Calu3 (cell line): ENCODE measurements at regions not wholly inside any gene's neighbourhood (a gene's known extent, or its start where the extent isn't known, plus 50 kb on each side); places are given as distances from the start of the nearest gene placed in this dataset.

ENCODE experiments used
- BruUV-seq: library from RNA; stranded (reverse); fragments of 400-500 nt; replicated peaks from 2 replicates; lab custom pipeline; 2021; lab: Mats Ljungman, UMichigan
- CTCF ChIA-PET: fragments of 300-600 bp; sonication (Branson Sonifier 250); formaldehyde crosslinking; loops from one replicate; lab custom pipeline; 2022; ENCODE audit warnings: antibody characterized with exemption; lab: Charles Lee
- DNase-seq: peaks from one replicate; pipeline ENCODE4 v3.0.0; 2022
- H3K27ac Mint-ChIP-seq: one replicate; pipeline ENCODE4 v1.8.0; 2022; ENCODE audit warnings: mixed read lengths; ENCODE audit not compliant: unreplicated experiment
- H3K27me3 Mint-ChIP-seq: one replicate; pipeline ENCODE4 v1.8.0; 2022; ENCODE audit warnings: mixed read lengths; ENCODE audit not compliant: unreplicated experiment
- H3K36me3 Mint-ChIP-seq: one replicate; pipeline ENCODE4 v1.8.0; 2022; ENCODE audit warnings: mild to moderate bottlenecking, moderate library complexity, mixed read lengths; ENCODE audit not compliant: insufficient read depth, unreplicated experiment
- H3K4me1 Mint-ChIP-seq: one replicate; pipeline ENCODE4 v1.8.0; 2022; ENCODE audit warnings: mild to moderate bottlenecking, low read depth, mixed read lengths; ENCODE audit not compliant: unreplicated experiment
- H3K4me3 Mint-ChIP-seq: one replicate; pipeline ENCODE4 v1.8.0; 2022; ENCODE audit warnings: mild to moderate bottlenecking, low read depth, moderate library complexity, mixed read lengths; ENCODE audit not compliant: unreplicated experiment
- H3K9me3 Mint-ChIP-seq: one replicate; pipeline ENCODE4 v1.8.0; 2022; ENCODE audit warnings: low read depth, mixed read lengths; ENCODE audit not compliant: unreplicated experiment
- intact Hi-C: fragments of 100-400 bp; cut with micrococcal nuclease; formaldehyde crosslinking; loops from one replicate; pipeline ENCODE4 v1.10.0; 2022; ENCODE audit not compliant: unreplicated experiment
- TF ChIP-seq, protein P1 (sequence below): fragments of 200-600 bp; IDR thresholded peaks from one replicate; pipeline ENCODE4 v1.8.0; 2022; ENCODE audit warnings: antibody characterized with exemption; ENCODE audit not compliant: unreplicated experiment

DNA sequence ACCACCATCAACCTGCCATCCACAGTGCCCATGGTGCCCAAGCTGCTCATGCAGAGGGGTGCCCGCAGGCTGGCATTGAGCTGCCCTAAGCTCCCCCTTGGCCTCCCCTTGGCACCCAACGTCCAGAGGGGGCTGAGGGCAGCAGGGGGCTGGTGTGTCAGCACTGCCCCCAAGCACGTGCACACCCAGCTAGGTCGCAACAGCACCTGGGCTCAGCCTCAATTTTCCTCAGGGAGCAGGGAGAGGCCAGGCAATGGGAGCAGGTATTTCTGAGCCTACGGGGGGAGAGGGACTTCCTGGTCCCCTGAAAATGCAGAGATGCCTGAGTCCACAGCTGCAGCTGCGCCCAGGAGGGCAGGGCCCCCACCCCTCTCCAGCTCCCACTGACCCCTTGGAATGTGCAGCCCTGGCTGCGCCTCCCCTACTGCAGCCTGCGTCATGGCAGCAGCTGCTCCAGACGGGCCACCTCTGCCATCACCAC is 204.2 kb downstream of the ANKRD60 start:
- CTCF ChIA-PET: no interaction called here
- peaks cover 39% of the 10 kb centered on the region for H3K4me1 Mint-ChIP-seq
- DNase-seq: no peak
- no TSS peak for BruUV-seq
- intact Hi-C loops: no loop called here
- no peaks in the 10 kb centered on the region for H3K27me3 Mint-ChIP-seq
- H3K36me3 Mint-ChIP-seq: peaks cover 23% of the 10 kb centered on the region
- H3K4me3 Mint-ChIP-seq: no peak overlapping the region
- peaks cover 5% of the 10 kb centered on the region for H3K9me3 Mint-ChIP-seq
- no peak overlapping the region for H3K27ac Mint-ChIP-seq
- TF ChIP-seq, protein P1, sequence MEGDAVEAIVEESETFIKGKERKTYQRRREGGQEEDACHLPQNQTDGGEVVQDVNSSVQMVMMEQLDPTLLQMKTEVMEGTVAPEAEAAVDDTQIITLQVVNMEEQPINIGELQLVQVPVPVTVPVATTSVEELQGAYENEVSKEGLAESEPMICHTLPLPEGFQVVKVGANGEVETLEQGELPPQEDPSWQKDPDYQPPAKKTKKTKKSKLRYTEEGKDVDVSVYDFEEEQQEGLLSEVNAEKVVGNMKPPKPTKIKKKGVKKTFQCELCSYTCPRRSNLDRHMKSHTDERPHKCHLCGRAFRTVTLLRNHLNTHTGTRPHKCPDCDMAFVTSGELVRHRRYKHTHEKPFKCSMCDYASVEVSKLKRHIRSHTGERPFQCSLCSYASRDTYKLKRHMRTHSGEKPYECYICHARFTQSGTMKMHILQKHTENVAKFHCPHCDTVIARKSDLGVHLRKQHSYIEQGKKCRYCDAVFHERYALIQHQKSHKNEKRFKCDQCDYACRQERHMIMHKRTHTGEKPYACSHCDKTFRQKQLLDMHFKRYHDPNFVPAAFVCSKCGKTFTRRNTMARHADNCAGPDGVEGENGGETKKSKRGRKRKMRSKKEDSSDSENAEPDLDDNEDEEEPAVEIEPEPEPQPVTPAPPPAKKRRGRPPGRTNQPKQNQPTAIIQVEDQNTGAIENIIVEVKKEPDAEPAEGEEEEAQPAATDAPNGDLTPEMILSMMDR: no peak

DNA sequence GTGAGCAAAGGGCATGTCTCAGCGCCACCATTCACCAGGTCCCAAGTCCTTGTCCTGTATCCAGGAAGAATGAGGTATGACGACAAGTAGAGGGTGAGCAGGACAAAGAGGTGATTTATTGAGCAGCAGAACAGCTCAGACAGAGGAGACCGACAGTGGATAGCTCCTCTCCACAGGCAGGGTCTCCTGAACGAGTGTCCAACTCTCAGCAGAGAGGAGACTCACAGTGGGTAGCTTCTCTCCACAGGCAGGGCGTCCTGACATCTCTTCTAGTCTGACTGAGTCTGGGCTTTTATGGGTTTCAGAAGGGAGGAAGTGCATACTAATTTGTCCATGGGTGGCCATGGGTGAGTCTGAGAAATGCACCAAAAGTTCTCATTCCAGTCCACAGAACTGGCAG is 204.7 kb downstream of the ANKRD60 start:
- no peak for DNase-seq
- TF ChIP-seq, protein P1: no peak
- no peaks in the 10 kb centered on the region for H3K27me3 Mint-ChIP-seq
- H3K4me1 Mint-ChIP-seq: peaks cover 42% of the 10 kb centered on the region
- H3K27ac Mint-ChIP-seq: no peak overlapping the region
- CTCF ChIA-PET: interaction anchor here (1.7 kb wide), 1 partner anchor 313 kb away, joined by 5 read pairs; no protein-coding TSS in a partner anchor
- H3K36me3 Mint-ChIP-seq: peaks cover 28% of the 10 kb centered on the region
- H3K4me3 Mint-ChIP-seq: no peak overlapping the region
- intact Hi-C loops: no loop called here
- peaks cover 5% of the 10 kb centered on the region for H3K9me3 Mint-ChIP-seq
- BruUV-seq: no TSS peak

DNA sequence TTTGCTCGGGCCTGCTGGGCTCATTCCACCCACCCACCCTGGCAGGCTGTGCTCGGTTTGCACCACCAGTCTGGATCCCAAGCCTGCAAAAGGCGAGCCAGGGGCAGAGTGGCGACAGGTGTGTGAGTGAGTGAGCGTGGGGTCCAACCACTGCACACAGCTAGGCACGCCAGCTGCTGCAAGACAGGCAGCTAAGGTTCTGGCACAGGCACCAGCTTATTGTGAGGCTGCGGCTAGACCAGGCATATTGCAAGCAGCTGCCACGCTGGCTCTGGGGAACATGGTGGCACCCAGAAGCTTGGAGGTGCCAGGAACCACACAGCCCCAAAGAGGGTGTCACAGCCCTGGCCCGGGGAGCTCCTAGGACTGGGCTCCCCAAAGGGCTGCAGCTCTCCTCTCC is 205.1 kb downstream of the ANKRD60 start:
- H3K9me3 Mint-ChIP-seq: peaks cover 2% of the 10 kb centered on the region
- H3K4me3 Mint-ChIP-seq: no peak overlapping the region
- peaks cover 32% of the 10 kb centered on the region for H3K36me3 Mint-ChIP-seq
- H3K27me3 Mint-ChIP-seq: no peaks in the 10 kb centered on the region
- intact Hi-C loops: no loop called here
- DNase-seq: no peak
- TF ChIP-seq, protein P1: no peak
- CTCF ChIA-PET: interaction anchor here (1.7 kb wide), 1 partner anchor 312 kb away, joined by 5 read pairs; no protein-coding TSS in a partner anchor
- H3K4me1 Mint-ChIP-seq: peaks cover 42% of the 10 kb centered on the region
- no peak overlapping the region for H3K27ac Mint-ChIP-seq
- no TSS peak for BruUV-seq

DNA sequence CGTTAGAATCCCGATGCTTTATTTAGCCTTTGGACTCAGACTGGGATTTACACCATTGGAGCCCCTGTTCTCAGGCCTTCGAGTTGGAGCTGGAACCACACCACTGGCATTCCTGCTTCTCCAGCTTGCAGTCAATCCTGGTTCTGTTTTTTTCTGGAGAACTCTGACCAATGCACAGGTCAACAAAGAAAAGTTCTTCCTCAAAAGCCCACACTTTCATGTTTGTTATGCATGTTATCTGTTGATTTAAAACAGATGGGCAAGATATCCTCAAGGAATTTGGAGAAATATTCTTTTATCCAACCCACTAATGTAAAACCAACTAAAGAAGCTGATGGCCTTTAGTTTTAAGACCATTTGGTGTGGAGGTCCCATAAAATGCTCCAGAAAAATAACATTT is 205.7 kb downstream of the ANKRD60 start:
- no peak for DNase-seq
- Mint-ChIP-seq H3K9me3 (no peaks in the 10 kb centered on the region), H3K4me3 (no peak overlapping the region), H3K27ac (peak overlapping the region; percentile 48), H3K27me3 (no peaks in the 10 kb centered on the region), H3K4me1 (peaks cover 44% of the 10 kb centered on the region), H3K36me3 (peaks cover 38% of the 10 kb centered on the region)
- intact Hi-C loops: no loop called here
- CTCF ChIA-PET: interaction anchor here (1.7 kb wide), 1 partner anchor 312 kb away, joined by 5 read pairs; no protein-coding TSS in a partner anchor
- TF ChIP-seq, protein P1: no peak
- no TSS peak for BruUV-seq
